Hepatocyte (in vitro differentiated cells): ENCODE measurements at regions not wholly inside any gene's neighbourhood (a gene's known extent, or its start where the extent isn't known, plus 50 kb on each side); places are given as distances from the start of the nearest gene placed in this dataset.

Experiments
- EZH2 ChIP-seq: fragments of 200-600 bp; sonication (generic); IDR thresholded peaks from 2 replicates; pipeline ENCODE4 v1.6.1; 2016; ENCODE audit warnings: antibody characterized with exemption, mild to moderate bottlenecking, borderline replicate concordance
- TF ChIP-seq, protein P1 (sequence below): fragments of 200-600 bp; sonication (generic); IDR thresholded peaks from 2 replicates; pipeline ENCODE4 v1.5.1; 2016; ENCODE audit warnings: antibody characterized with exemption, mild to moderate bottlenecking; ENCODE audit not compliant: poor library complexity

DNA sequence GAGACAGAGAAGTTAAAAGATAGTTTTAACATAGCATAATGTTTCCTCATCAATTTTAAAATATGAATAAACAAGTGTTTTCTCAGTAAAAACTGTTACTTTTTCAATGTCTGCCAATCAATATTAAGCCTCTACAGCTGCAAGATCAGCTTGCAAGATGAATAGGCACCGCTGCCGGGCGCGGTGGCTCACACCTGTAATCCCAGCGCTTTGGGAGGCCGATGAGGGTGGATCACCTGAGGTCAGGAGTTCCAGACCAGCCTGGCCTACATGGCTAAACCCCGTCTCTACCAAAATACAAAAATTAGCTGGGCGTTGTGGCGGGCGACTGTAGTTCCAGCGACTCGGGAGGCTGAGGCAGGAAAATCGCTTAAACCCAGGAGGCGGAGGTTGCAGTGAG lies 54.8 kb upstream of the SH3GLB1 start:
- TF ChIP-seq, protein P1, sequence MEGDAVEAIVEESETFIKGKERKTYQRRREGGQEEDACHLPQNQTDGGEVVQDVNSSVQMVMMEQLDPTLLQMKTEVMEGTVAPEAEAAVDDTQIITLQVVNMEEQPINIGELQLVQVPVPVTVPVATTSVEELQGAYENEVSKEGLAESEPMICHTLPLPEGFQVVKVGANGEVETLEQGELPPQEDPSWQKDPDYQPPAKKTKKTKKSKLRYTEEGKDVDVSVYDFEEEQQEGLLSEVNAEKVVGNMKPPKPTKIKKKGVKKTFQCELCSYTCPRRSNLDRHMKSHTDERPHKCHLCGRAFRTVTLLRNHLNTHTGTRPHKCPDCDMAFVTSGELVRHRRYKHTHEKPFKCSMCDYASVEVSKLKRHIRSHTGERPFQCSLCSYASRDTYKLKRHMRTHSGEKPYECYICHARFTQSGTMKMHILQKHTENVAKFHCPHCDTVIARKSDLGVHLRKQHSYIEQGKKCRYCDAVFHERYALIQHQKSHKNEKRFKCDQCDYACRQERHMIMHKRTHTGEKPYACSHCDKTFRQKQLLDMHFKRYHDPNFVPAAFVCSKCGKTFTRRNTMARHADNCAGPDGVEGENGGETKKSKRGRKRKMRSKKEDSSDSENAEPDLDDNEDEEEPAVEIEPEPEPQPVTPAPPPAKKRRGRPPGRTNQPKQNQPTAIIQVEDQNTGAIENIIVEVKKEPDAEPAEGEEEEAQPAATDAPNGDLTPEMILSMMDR = no peak
- no peak for TF ChIP-seq EZH2
